MCF 10A (cell line): ENCODE measurements at regions not wholly inside any gene's neighbourhood (a gene's known extent, or its start where the extent isn't known, plus 50 kb on each side); places are given as distances from the start of the nearest gene placed in this dataset.

Experiments
- BruUV-seq: library from RNA; stranded (reverse); fragments of 400-500 nt; replicated peaks from 2 replicates; lab custom pipeline; 2021; lab: Mats Ljungman, UMichigan
- CTCF ChIA-PET: fragments of 300-600 bp; sonication (Branson Sonifier 250); formaldehyde crosslinking; extraction: SDS; loops from one replicate; lab custom pipeline; 2021; ENCODE audit warnings: antibody characterized with exemption, inconsistent platforms; lab: Yijun Ruan, JAX
- POLR2A ChIA-PET: fragments of 300-600, 350-650 bp; sonication (Branson Sonifier 250); formaldehyde crosslinking; extraction: SDS; loops from one replicate; lab custom pipeline; 2020; ENCODE audit warnings: antibody characterized with exemption, inconsistent platforms; lab: Yijun Ruan, JAX
- DNase-seq: peaks from one replicate; pipeline ENCODE4 v3.0.0-alpha.2; 2018; ENCODE audit not compliant: unreplicated experiment
- H3K27ac Mint-ChIP-seq: one replicate; pipeline ENCODE4 v1.8.0; 2022; ENCODE audit warnings: mild to moderate bottlenecking, low read depth, mixed read lengths; ENCODE audit not compliant: unreplicated experiment
- H3K27me3 Mint-ChIP-seq: one replicate; pipeline ENCODE4 v1.8.0; 2022; ENCODE audit warnings: mixed read lengths; ENCODE audit not compliant: insufficient read depth, unreplicated experiment
- H3K36me3 Mint-ChIP-seq: one replicate; pipeline ENCODE4 v1.8.0; 2022; ENCODE audit warnings: mild to moderate bottlenecking, moderate library complexity, mixed read lengths; ENCODE audit not compliant: insufficient read depth, unreplicated experiment
- H3K4me1 Mint-ChIP-seq: one replicate; pipeline ENCODE4 v1.8.0; 2022; ENCODE audit warnings: mixed read lengths; ENCODE audit not compliant: insufficient read depth, unreplicated experiment
- H3K4me3 Mint-ChIP-seq: one replicate; pipeline ENCODE4 v1.8.0; 2022; ENCODE audit warnings: mild to moderate bottlenecking, moderate library complexity, mixed read lengths; ENCODE audit not compliant: unreplicated experiment
- H3K9me3 Mint-ChIP-seq: one replicate; pipeline ENCODE4 v1.8.0; 2022; ENCODE audit warnings: mixed read lengths; ENCODE audit not compliant: unreplicated experiment
- CTCF ChIP-seq: fragments of 200-600 bp; IDR thresholded peaks from one replicate; pipeline ENCODE4 v1.8.0; 2022; ENCODE audit warnings: antibody characterized with exemption, mild to moderate bottlenecking; ENCODE audit not compliant: unreplicated experiment
- intact Hi-C: fragments of 100-400 bp; cut with micrococcal nuclease; formaldehyde crosslinking; loops from 2 replicates; pipeline ENCODE4 v1.14.1; 2022

GRCh38 chr2:120953843-120954584 lies 218.3 kb downstream of the GLI2 start:
- BruUV-seq, result no TSS peak
- H3K4me3 Mint-ChIP-seq, result no peak overlapping the region
- H3K4me1 Mint-ChIP-seq, result no peaks in the 10 kb centered on the region
- no peaks in the 10 kb centered on the region for H3K27me3 Mint-ChIP-seq
- no peak for DNase-seq
- POLR2A ChIA-PET, result interaction anchor here (0.7 kb wide), 1 partner anchor 610 kb away, joined by 3 read pairs; no protein-coding TSS in a partner anchor
- H3K27ac Mint-ChIP-seq, result no peak overlapping the region
- intact Hi-C loops, result no loop called here
- CTCF ChIA-PET, result interaction anchor here (0.5 to 1.1 kb wide), 3 partner anchors 8 to 1556 kb away, joined by 3 read pairs; no protein-coding TSS in a partner anchor
- no peaks in the 10 kb centered on the region for H3K9me3 Mint-ChIP-seq
- no peak for TF ChIP-seq CTCF
- no peaks in the 10 kb centered on the region for H3K36me3 Mint-ChIP-seq

- intact Hi-C loops, result no loop called here
- CTCF ChIA-PET, result no interaction called here
Observed at GRCh38 chr2:120954939-120955338, 219.3 kb downstream of the GLI2 start.

GRCh38 chr2:120955427-120955826 lies 219.8 kb downstream of the GLI2 start:
- no TSS peak for BruUV-seq
- intact Hi-C loops, result no loop called here
- no peak overlapping the region for H3K4me3 Mint-ChIP-seq
- DNase-seq, result no peak
- H3K4me1 Mint-ChIP-seq, result no peaks in the 10 kb centered on the region
- CTCF ChIA-PET, result interaction anchor here (0.6 kb wide), 1 partner anchor 73 kb away, joined by 3 read pairs; no protein-coding TSS in a partner anchor
- no peak for TF ChIP-seq CTCF
- H3K27ac Mint-ChIP-seq, result no peak overlapping the region
- H3K27me3 Mint-ChIP-seq, result no peaks in the 10 kb centered on the region
- no peaks in the 10 kb centered on the region for H3K36me3 Mint-ChIP-seq
- POLR2A ChIA-PET, result no interaction called here
- no peaks in the 10 kb centered on the region for H3K9me3 Mint-ChIP-seq

More at GRCh38 chr2:120954939-120955338, 219.3 kb downstream of the GLI2 start:
- POLR2A ChIA-PET, result no interaction called here
- no TSS peak for BruUV-seq
- Mint-ChIP-seq H3K9me3 (no peaks in the 10 kb centered on the region), H3K36me3 (no peaks in the 10 kb centered on the region), H3K27ac (no peak overlapping the region), H3K4me1 (no peaks in the 10 kb centered on the region), H3K27me3 (no peaks in the 10 kb centered on the region), H3K4me3 (no peak overlapping the region)
- DNase-seq, result no peak
- no peak for TF ChIP-seq CTCF

GRCh38 chr2:120956486-120957156 lies 221.0 kb downstream of the GLI2 start:
- CTCF ChIA-PET, result interaction anchor here (0.5 kb wide), 1 partner anchor 127 kb away, joined by 5 read pairs; no protein-coding TSS in a partner anchor
- intact Hi-C loops, result no loop called here
- no peak for DNase-seq
- TF ChIP-seq CTCF, result no peak
- Mint-ChIP-seq H3K4me1 (no peaks in the 10 kb centered on the region), H3K27ac (no peak overlapping the region), H3K9me3 (no peaks in the 10 kb centered on the region), H3K36me3 (no peaks in the 10 kb centered on the region), H3K4me3 (no peak overlapping the region), H3K27me3 (no peaks in the 10 kb centered on the region)
- POLR2A ChIA-PET, result no interaction called here
- no TSS peak for BruUV-seq
